ENCODE measurements at regions not wholly inside any gene's neighbourhood (a gene's known extent, or its start where the extent isn't known, plus 50 kb on each side); places are given as distances from the start of the nearest gene placed in this dataset.

DNA sequence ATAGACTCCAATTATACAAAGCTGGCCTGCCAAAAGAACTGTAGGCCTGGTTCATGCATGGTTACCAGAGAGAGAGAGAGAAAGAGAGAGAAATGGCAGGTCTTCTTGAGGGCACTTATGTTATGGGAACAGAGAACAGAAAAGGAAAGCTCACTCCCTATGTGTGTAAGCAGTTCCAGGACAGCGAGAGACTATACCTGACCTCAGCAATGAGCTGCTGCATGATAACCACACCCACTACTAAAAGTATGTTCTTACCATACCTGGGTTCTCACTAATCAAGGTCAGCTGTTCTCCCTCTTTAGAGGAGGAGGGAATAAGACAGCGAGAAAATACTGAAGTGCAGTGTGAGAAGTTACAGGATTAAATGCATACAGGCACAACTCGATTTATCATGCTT, 583.3 kb downstream of the GBA3 start:
- TF ChIP-seq CTCF (IDR thresholded peaks at IDR 0.05), result no peak
- no peak for TF ChIP-seq EZH2 (IDR thresholded peaks at IDR 0.05; ENCODE audit: borderline replicate concordance, insufficient read depth, low read depth, low read length, poor library complexity, severe bottlenecking)
